A549 (cell line): ENCODE measurements at regions not wholly inside any gene's neighbourhood (a gene's known extent, or its start where the extent isn't known, plus 50 kb on each side); places are given as distances from the start of the nearest gene placed in this dataset.

ENCODE experiments used
- CTCF ChIP-seq: fragments of >200 bp; sonication (Bioruptor Twin); formaldehyde crosslinking; IDR thresholded peaks from 3 replicates; pipeline ENCODE4 v1.5.1; 2016
- GATA3 ChIP-seq: IDR thresholded peaks from 2 replicates; pipeline ENCODE4 v1.6.1; 2012; ENCODE audit warnings: borderline replicate concordance
- RAD21 ChIP-seq, 2 experiments: fragments of >200 bp in 1 of 2; sonication (Bioruptor Twin) in 1 of 2; formaldehyde crosslinking in 1 of 2; IDR thresholded peaks in 1 of 2; conservative IDR thresholded peaks in 1 of 2; 2 replicates in 1 of 2; 3 replicates in 1 of 2; pipeline ENCODE4 v1.6.1; 2012 to 2018; ENCODE audit warnings: inconsistent platforms in 1 of 2
- RFX5 ChIP-seq: fragments of 450-650 bp; IDR thresholded peaks from 2 replicates; pipeline ENCODE4 v1.7.1; 2014; ENCODE audit warnings: antibody characterized with exemption, mild to moderate bottlenecking, moderate library complexity
- SREBF2 ChIP-seq: fragments of 450-650 bp; IDR thresholded peaks from 2 replicates; pipeline ENCODE4 v1.6.1; 2014; ENCODE audit warnings: mild to moderate bottlenecking, moderate library complexity

DNA sequence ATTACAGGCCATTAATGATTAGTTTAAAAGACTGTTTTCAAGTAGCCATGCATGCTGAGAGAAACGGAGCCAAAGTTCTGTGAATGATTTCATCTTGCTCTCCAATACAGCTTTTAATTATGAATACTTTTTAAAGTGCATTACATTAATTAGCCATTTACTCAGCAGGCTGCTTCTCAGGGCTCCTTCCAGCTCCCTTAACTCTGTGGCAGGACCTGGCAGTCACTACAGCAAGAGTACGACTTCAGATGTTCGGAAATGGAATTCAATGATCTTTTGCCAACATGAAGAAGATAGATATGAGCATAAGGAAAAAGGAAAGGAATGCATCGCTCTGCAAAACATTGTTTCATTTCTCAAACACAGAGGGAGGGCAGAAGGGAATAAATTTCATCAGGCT is 987.2 kb downstream of the PDHA2 start:
- TF ChIP-seq RAD21 (conservative IDR thresholded peaks at IDR 0.05 in 1 of 2, IDR thresholded peaks at IDR 0.05 in 1 of 2): no peak
- no peak for TF ChIP-seq CTCF
- no peak for TF ChIP-seq SREBF2
- no peak for TF ChIP-seq GATA3
- no peak for TF ChIP-seq RFX5
